ENCODE measurements at regions not wholly inside any gene's neighbourhood (a gene's known extent, or its start where the extent isn't known, plus 50 kb on each side); places are given as distances from the start of the nearest gene placed in this dataset.

- DNase-seq (ENCODE audit: low read depth, low spot score) = no peak
- no peak overlapping the region for H3K4me3 ChIP-seq (ENCODE audit: low read depth, low read length)
- ChIA-PET POLR2A (no interaction called here), CTCF (interaction anchor here (0.7 kb wide), 1 partner anchor 748 kb away, joined by 3 read pairs; no protein-coding TSS in a partner anchor)
- TF ChIP-seq CTCF (IDR thresholded peaks at IDR 0.05; ENCODE audit: insufficient read depth, low read length, missing control alignments) = no peak
These were observed 748.7 kb downstream of the RNF144A start for GRCh38 chr2:7665880-7666279.

- DNase-seq (ENCODE audit: low read depth, low spot score) = no peak
- ChIA-PET POLR2A (no interaction called here), CTCF (no interaction called here)
- no peak overlapping the region for H3K4me3 ChIP-seq (ENCODE audit: low read depth, low read length)
- no peak for TF ChIP-seq CTCF (IDR thresholded peaks at IDR 0.05; ENCODE audit: insufficient read depth, low read length, missing control alignments)
These were observed 749.5 kb downstream of the RNF144A start for GRCh38 chr2:7666596-7667259.

- TF ChIP-seq CTCF (IDR thresholded peaks at IDR 0.05; ENCODE audit: insufficient read depth, low read length, missing control alignments) = no peak
- ChIA-PET CTCF (no interaction called here), POLR2A (no interaction called here)
- DNase-seq (ENCODE audit: low read depth, low spot score) = no peak
- H3K4me3 ChIP-seq (ENCODE audit: low read depth, low read length) = no peak overlapping the region
These were observed 750.1 kb downstream of the RNF144A start for GRCh38 chr2:7667260-7667757.

- H3K4me3 ChIP-seq (ENCODE audit: low read depth, low read length) = no peak overlapping the region
- TF ChIP-seq CTCF (IDR thresholded peaks at IDR 0.05; ENCODE audit: insufficient read depth, low read length, missing control alignments) = no peak
- ChIA-PET POLR2A (no interaction called here), CTCF (interaction anchor here (0.6 to 2.1 kb wide), 7 partner anchors 9 to 244 kb away, joined by 3 to 16 read pairs (median 6); no protein-coding TSS in a partner anchor)
- no peak for DNase-seq (ENCODE audit: low read depth, low spot score)
These were observed 753.9 kb downstream of the RNF144A start for GRCh38 chr2:7670905-7671641.

GRCh38 chr2:7672027-7672684 is 754.9 kb downstream of the RNF144A start:
- TF ChIP-seq CTCF (IDR thresholded peaks at IDR 0.05; ENCODE audit: insufficient read depth, low read length, missing control alignments) = peak; percentile 44
- H3K4me3 ChIP-seq (ENCODE audit: low read depth, low read length) = no peak overlapping the region
- no peak for DNase-seq (ENCODE audit: low read depth, low spot score)
- ChIA-PET CTCF (interaction anchor here (0.5 to 2.1 kb wide), 8 partner anchors 11 to 245 kb away, joined by 3 to 16 read pairs (median 4); no protein-coding TSS in a partner anchor), POLR2A (no interaction called here)

GRCh38 chr2:7672685-7673071 is 755.5 kb downstream of the RNF144A start:
- no peak overlapping the region for H3K4me3 ChIP-seq (ENCODE audit: low read depth, low read length)
- POLR2A ChIA-PET = no interaction called here
- CTCF ChIA-PET = interaction anchor here (1.0 to 1.7 kb wide), 3 partner anchors 13 to 140 kb away, joined by 3 to 8 read pairs (median 3); no protein-coding TSS in a partner anchor
- DNase-seq (ENCODE audit: low read depth, low spot score) = no peak
- no peak for TF ChIP-seq CTCF (IDR thresholded peaks at IDR 0.05; ENCODE audit: insufficient read depth, low read length, missing control alignments)
